ENCODE measurements at regions not wholly inside any gene's neighbourhood (a gene's known extent, or its start where the extent isn't known, plus 50 kb on each side); places are given as distances from the start of the nearest gene placed in this dataset.

GRCh38 chr1:56002231-56002630 is 577.1 kb downstream of the PLPP3 start:
- Mint-ChIP-seq H3K27ac (no peak overlapping the region), H3K27me3 (ENCODE audit: low read depth) (no peaks in the 10 kb centered on the region), H3K4me3 (no peak overlapping the region), H3K4me1 (ENCODE audit: low read depth) (no peaks in the 10 kb centered on the region), H3K36me3 (ENCODE audit: insufficient read depth in 2 of 2) (no peaks in the 10 kb centered on the region), H3K9me3 (peaks cover 0 to 5% of the 10 kb centered on the region in 2 donors)
- DNase-seq: no peak
- no peak for ATAC-seq (replicated peaks in 1 of 2)

DNA sequence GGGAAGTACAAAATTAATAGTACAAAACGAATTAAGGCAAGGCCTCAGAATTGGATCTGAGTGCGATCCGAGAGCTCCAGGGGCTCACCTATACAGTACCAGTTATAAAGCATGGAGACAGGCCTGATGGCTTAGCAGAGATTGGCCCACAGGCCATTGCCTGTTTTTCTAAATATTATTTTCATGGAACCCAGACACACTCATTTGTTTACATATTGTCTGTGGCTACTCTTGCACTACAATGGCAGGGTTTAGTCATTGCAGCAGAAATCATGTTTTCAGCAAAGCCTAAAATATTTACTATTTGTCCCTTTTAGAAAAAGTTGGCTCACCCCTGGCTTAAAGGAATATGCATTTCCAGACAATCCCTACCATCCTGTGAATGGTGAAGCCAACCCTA is 578.9 kb downstream of the PLPP3 start:
- no peak overlapping the region for H3K27ac Mint-ChIP-seq
- ATAC-seq (replicated peaks in 1 of 2) (no peak), DNase-seq (no peak)
- no peaks in the 10 kb centered on the region for H3K27me3 Mint-ChIP-seq (ENCODE audit: low read depth)
- no peaks in the 10 kb centered on the region for H3K4me1 Mint-ChIP-seq (ENCODE audit: low read depth)
- peaks cover 0 to 5% of the 10 kb centered on the region in 2 donors for H3K9me3 Mint-ChIP-seq
- H3K4me3 Mint-ChIP-seq: no peak overlapping the region
- H3K36me3 Mint-ChIP-seq (ENCODE audit: insufficient read depth in 2 of 2): no peaks in the 10 kb centered on the region

DNA sequence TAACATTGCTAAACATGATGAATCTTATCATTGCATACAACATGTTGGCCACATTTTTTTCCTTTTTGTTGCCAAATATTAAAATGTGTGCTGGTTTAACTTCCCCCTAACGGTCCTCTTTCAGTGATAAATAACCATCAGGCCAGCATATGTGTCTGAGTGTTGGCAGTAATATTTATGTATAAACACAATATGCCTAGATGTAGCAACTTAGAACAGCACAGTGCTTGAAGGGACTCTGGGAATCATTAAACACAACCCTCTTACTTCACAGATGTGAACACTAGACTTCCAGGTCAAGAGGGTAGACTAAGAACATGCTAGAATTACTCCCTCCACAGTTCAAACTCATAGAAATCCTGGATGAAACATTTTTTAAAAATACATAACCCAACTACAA is 581.8 kb downstream of the PLPP3 start:
- Mint-ChIP-seq H3K4me1 (ENCODE audit: low read depth) (no peaks in the 10 kb centered on the region), H3K9me3 (peaks cover 2 to 8% of the 10 kb centered on the region in 2 donors), H3K4me3 (no peak overlapping the region), H3K27ac (no peak overlapping the region), H3K36me3 (ENCODE audit: insufficient read depth in 2 of 2) (no peaks in the 10 kb centered on the region), H3K27me3 (ENCODE audit: low read depth) (no peaks in the 10 kb centered on the region)
- ATAC-seq (replicated peaks in 1 of 2) (no peak), DNase-seq (no peak)

DNA sequence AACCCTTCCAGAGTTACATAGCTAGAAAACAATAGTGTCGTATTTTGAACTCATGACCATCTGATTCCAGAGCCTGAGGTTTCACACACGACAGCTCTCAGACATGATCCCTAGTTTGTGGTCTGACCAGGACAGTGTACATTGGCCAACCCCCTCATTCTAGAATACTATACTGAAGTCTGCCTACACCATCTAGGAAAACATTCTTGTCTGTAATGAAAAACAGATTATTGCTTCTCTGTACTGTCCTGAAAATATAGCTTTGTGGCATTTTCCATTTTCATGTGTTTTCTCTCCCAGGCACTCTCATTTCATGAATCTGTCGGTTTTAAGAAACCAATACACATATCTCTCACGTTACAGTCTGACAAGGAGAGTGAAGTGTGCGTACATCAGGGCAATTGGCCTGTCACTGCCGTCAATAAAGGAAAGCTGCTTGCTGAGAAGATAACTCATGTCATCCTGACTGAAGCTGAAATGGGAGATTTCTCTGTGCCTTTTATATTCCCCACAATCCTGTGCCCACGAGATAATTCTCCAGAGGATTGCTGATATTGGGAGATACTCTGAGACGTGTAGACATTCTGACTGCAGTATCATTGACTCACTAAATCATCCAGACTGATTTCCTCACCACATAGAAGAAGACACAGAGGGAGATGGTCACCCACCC is 585.6 kb downstream of the PLPP3 start:
- peak overlapping the region; percentile 40 for H3K27ac Mint-ChIP-seq

GRCh38 chr1:55990007-55990406 is 589.4 kb downstream of the PLPP3 start:
- DNase-seq: no peak
- no peaks in the 10 kb centered on the region for H3K36me3 Mint-ChIP-seq (ENCODE audit: insufficient read depth in 2 of 2)

More for the DNA sequence above, 585.6 kb downstream of the PLPP3 start:
- DNase-seq: no peak
- H3K4me1 Mint-ChIP-seq (ENCODE audit: low read depth): no peaks in the 10 kb centered on the region
- no peak overlapping the region for H3K4me3 Mint-ChIP-seq
- no peaks in the 10 kb centered on the region for H3K36me3 Mint-ChIP-seq (ENCODE audit: insufficient read depth in 2 of 2)
- peaks cover 2 to 5% of the 10 kb centered on the region in 2 donors for H3K9me3 Mint-ChIP-seq
- ATAC-seq (replicated peaks in 1 of 2): no peak
- H3K27me3 Mint-ChIP-seq (ENCODE audit: low read depth): no peaks in the 10 kb centered on the region

GRCh38 chr1:55988963-55989452 is 590.4 kb downstream of the PLPP3 start:
- Mint-ChIP-seq H3K4me3 (no peak overlapping the region), H3K9me3 (peaks cover 0 to under 1% of the 10 kb centered on the region in 2 donors), H3K27me3 (ENCODE audit: low read depth) (no peaks in the 10 kb centered on the region), H3K4me1 (ENCODE audit: low read depth) (no peaks in the 10 kb centered on the region), H3K27ac (no peak overlapping the region), H3K36me3 (ENCODE audit: insufficient read depth in 2 of 2) (no peaks in the 10 kb centered on the region)
- ATAC-seq (replicated peaks in 1 of 2) (no peak), DNase-seq (no peak)

More at GRCh38 chr1:55990007-55990406, 589.4 kb downstream of the PLPP3 start:
- H3K4me1 Mint-ChIP-seq (ENCODE audit: low read depth): no peaks in the 10 kb centered on the region
- no peaks in the 10 kb centered on the region for H3K27me3 Mint-ChIP-seq (ENCODE audit: low read depth)
- H3K27ac Mint-ChIP-seq: no peak overlapping the region
- ATAC-seq (replicated peaks in 1 of 2): no peak
- peaks cover 0 to 3% of the 10 kb centered on the region in 2 donors for H3K9me3 Mint-ChIP-seq
- no peak overlapping the region for H3K4me3 Mint-ChIP-seq

- H3K36me3 Mint-ChIP-seq (ENCODE audit: insufficient read depth in 2 of 2): no peaks in the 10 kb centered on the region
- H3K9me3 Mint-ChIP-seq: no peaks in the 10 kb centered on the region
- H3K27ac Mint-ChIP-seq: no peak overlapping the region
- no peak overlapping the region for H3K4me3 Mint-ChIP-seq
- no peaks in the 10 kb centered on the region for H3K4me1 Mint-ChIP-seq (ENCODE audit: low read depth)
- DNase-seq (no peak), ATAC-seq (replicated peaks in 1 of 2) (no peak)
- no peaks in the 10 kb centered on the region for H3K27me3 Mint-ChIP-seq (ENCODE audit: low read depth)
Measured at GRCh38 chr1:55987491-55988249, 591.7 kb downstream of the PLPP3 start.

GRCh38 chr1:55986003-55986402 is 593.4 kb downstream of the PLPP3 start:
- no peak for DNase-seq
- ATAC-seq (replicated peaks in 1 of 2): no peak
- no peaks in the 10 kb centered on the region for H3K36me3 Mint-ChIP-seq (ENCODE audit: insufficient read depth in 2 of 2)
- no peak overlapping the region for H3K4me3 Mint-ChIP-seq
- no peaks in the 10 kb centered on the region for H3K4me1 Mint-ChIP-seq (ENCODE audit: low read depth)
- no peaks in the 10 kb centered on the region for H3K9me3 Mint-ChIP-seq
- no peaks in the 10 kb centered on the region for H3K27me3 Mint-ChIP-seq (ENCODE audit: low read depth)
- no peak overlapping the region for H3K27ac Mint-ChIP-seq

DNA sequence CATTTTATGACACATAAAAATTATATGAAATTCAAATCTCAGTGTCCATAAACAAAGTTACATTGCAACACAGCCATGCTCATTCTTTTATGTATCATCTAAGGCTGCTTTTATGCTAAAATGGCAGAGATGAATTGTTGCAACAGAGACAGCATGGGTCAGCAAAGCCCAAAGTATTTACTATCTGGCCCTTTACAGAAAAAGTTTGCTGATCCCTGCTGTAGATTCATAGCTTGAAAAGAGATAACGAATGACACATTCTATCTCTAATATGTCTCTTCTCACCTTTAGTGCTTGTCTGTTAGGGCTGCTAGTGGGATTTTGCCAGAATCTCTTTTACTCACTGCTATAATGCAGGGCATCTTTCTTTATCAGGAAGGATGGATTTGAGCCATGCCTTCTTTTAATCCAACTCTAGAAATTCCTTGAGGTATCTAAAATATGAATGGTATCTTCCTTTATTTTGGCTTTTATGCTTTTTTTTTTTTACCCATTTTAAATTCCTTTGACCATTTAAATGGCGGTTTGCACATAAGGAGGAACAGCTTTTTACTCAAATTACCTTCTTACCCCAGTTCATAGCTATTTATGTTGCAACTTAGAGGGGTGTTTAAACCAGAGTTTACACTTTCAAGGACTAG is 598.2 kb downstream of the PLPP3 start:
- ATAC-seq (replicated peaks in 1 of 2) (no peak), DNase-seq (no peak)
- no peaks in the 10 kb centered on the region for H3K4me1 Mint-ChIP-seq (ENCODE audit: low read depth)
- peaks cover 0 to 2% of the 10 kb centered on the region in 2 donors for H3K9me3 Mint-ChIP-seq
- H3K4me3 Mint-ChIP-seq: no peak overlapping the region
- no peak overlapping the region for H3K27ac Mint-ChIP-seq
- no peaks in the 10 kb centered on the region for H3K27me3 Mint-ChIP-seq (ENCODE audit: low read depth)
- H3K36me3 Mint-ChIP-seq (ENCODE audit: insufficient read depth in 2 of 2): no peaks in the 10 kb centered on the region

GRCh38 chr1:55980582-55980981 is 598.8 kb downstream of the PLPP3 start:
- Mint-ChIP-seq H3K9me3 (peaks cover 0 to 2% of the 10 kb centered on the region in 2 donors), H3K36me3 (ENCODE audit: insufficient read depth in 2 of 2) (no peaks in the 10 kb centered on the region), H3K27me3 (ENCODE audit: low read depth) (no peaks in the 10 kb centered on the region), H3K4me3 (no peak overlapping the region), H3K27ac (no peak overlapping the region), H3K4me1 (ENCODE audit: low read depth) (no peaks in the 10 kb centered on the region)
- ATAC-seq (replicated peaks in 1 of 2): no peak
- DNase-seq: no peak

DNA sequence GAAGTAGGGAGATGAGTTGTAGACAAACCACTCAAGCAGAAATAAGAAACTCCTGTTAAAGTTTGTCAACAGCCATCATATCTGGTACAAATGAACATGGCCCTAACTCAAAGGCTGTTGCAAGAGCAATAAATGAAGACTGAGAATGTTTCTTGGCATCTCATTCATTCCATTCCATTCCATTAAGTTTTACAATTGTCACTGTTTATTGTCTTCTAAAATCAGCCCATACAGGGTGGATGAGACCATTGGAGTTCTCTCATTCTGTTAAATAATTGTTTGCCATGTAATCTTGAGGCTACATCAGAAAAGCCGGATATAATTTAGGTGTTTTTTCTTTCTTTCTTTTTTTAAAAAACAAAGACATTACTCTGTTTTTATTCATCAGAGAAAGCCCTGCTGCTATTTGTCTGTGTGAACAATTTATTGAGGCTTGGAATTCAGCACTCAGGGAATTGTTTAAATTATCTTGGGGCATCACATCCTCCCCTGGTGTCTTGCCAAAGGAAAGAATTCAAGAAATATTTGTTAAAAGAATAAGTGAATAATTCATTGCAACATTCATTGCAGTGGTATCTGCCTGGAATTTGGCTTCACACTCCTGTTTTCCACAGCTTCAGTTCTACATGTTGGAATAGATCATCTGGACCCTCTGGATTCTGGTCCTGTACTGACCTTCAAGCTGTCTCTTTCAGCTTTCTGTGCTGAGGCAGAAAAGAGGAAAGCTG is 604.5 kb downstream of the PLPP3 start:
- Mint-ChIP-seq H3K27me3 (ENCODE audit: low read depth) (no peaks in the 10 kb centered on the region), H3K4me1 (ENCODE audit: low read depth) (no peaks in the 10 kb centered on the region), H3K36me3 (ENCODE audit: insufficient read depth in 2 of 2) (no peaks in the 10 kb centered on the region), H3K4me3 (no peak overlapping the region), H3K27ac (no peak overlapping the region), H3K9me3 (peaks cover 1 to 2% of the 10 kb centered on the region in 2 donors)
- ATAC-seq (replicated peaks in 1 of 2) (no peak), DNase-seq (no peak)

GRCh38 chr1:55970526-55971110 is 608.7 kb downstream of the PLPP3 start:
- Mint-ChIP-seq H3K9me3 (peaks cover 1% of the 10 kb centered on the region in 2 donors), H3K27ac (no peak overlapping the region), H3K4me3 (no peak overlapping the region), H3K36me3 (ENCODE audit: insufficient read depth in 2 of 2) (no peaks in the 10 kb centered on the region), H3K4me1 (ENCODE audit: low read depth) (no peaks in the 10 kb centered on the region), H3K27me3 (ENCODE audit: low read depth) (no peaks in the 10 kb centered on the region)
- DNase-seq: no peak
- no peak for ATAC-seq (replicated peaks in 1 of 2)

All from activated T-cell treated with anti-CD3 and anti-CD28 coated beads, Interleukin-2, amount 50 U/mL, for 72 hours (primary cell).